ENCODE measurements at regions not wholly inside any gene's neighbourhood (a gene's known extent, or its start where the extent isn't known, plus 50 kb on each side); places are given as distances from the start of the nearest gene placed in this dataset.

- FAIRE-seq (no peak), DNase-seq (ENCODE audit: low read depth, low spot score) (no peak)
- Histone ChIP-seq H3K27ac (ENCODE audit: control insufficient read depth, insufficient read depth, low read length) (no peak overlapping the region), H4K20me1 (ENCODE audit: control insufficient read depth, extremely low read depth, insufficient read depth, low read length) (no peaks in the 10 kb centered on the region), H3K27me3 (ENCODE audit: control insufficient read depth, extremely low read depth, insufficient read depth, low read length) (peaks cover 4% of the 10 kb centered on the region), H3K9me1 (ENCODE audit: control insufficient read depth, extremely low read depth, insufficient read depth, low read length) (no peaks in the 10 kb centered on the region), H3K9ac (ENCODE audit: control insufficient read depth, extremely low read depth, insufficient read depth, low read length) (no peak overlapping the region), H2AFZ (ENCODE audit: control insufficient read depth, low read length) (no peak overlapping the region), H3K36me3 (ENCODE audit: control insufficient read depth in 2 of 2, extremely low read depth in 1 of 2, insufficient read depth in 2 of 2, low read length in 2 of 2) (no peaks in the 10 kb centered on the region), H3K79me2 (ENCODE audit: control insufficient read depth, insufficient read depth, low read length) (no peaks in the 10 kb centered on the region), H3K4me3 (ENCODE audit: control insufficient read depth in 2 of 3, extremely low read depth in 1 of 3, insufficient read depth in 2 of 3, low read depth in 1 of 3, low read length in 3 of 3) (no peak overlapping the region), H3K4me1 (ENCODE audit: control insufficient read depth, extremely low read depth, insufficient read depth, low read length) (no peaks in the 10 kb centered on the region), H3K4me2 (ENCODE audit: control insufficient read depth, extremely low read depth, insufficient read depth, low read depth, low read length) (no peak overlapping the region), H3K9me3 (ENCODE audit: control insufficient read depth, low read depth, low read length) (no peaks in the 10 kb centered on the region)
- dilution Hi-C loops (cut with MboI; ENCODE audit: extremely low pct_ligation_motif_present, low sequenced_read_pairs) = no loop called here
- TF ChIP-seq CTCF (optimal IDR thresholded peaks at IDR 0.05 in 1 of 3, IDR thresholded peaks at IDR 0.05 in 1 of 3, conservative IDR thresholded peaks at IDR 0.05 in 1 of 3; ENCODE audit: extremely low read depth in 1 of 3, insufficient read depth in 2 of 3, low read length in 3 of 3) = no peak
These were observed 130.2 kb upstream of the SLC6A14 start for GRCh38 chrX:116306218-116306617.

- FAIRE-seq = no peak
These were observed 119.0 kb upstream of the SLC6A14 start for GRCh38 chrX:116317409-116317808.

More at GRCh38 chrX:116317409-116317808, 119.0 kb upstream of the SLC6A14 start:
- Histone ChIP-seq H3K27ac (ENCODE audit: control insufficient read depth, insufficient read depth, low read length) (no peak overlapping the region), H2AFZ (ENCODE audit: control insufficient read depth, low read length) (no peak overlapping the region), H3K4me2 (ENCODE audit: control insufficient read depth, extremely low read depth, insufficient read depth, low read depth, low read length) (no peak overlapping the region), H3K79me2 (ENCODE audit: control insufficient read depth, insufficient read depth, low read length) (no peaks in the 10 kb centered on the region), H4K20me1 (ENCODE audit: control insufficient read depth, extremely low read depth, insufficient read depth, low read length) (no peaks in the 10 kb centered on the region), H3K4me1 (ENCODE audit: control insufficient read depth, extremely low read depth, insufficient read depth, low read length) (no peaks in the 10 kb centered on the region), H3K4me3 (ENCODE audit: control insufficient read depth in 2 of 3, extremely low read depth in 1 of 3, insufficient read depth in 2 of 3, low read depth in 1 of 3, low read length in 3 of 3) (no peak overlapping the region), H3K9me1 (ENCODE audit: control insufficient read depth, extremely low read depth, insufficient read depth, low read length) (no peaks in the 10 kb centered on the region), H3K27me3 (ENCODE audit: control insufficient read depth, extremely low read depth, insufficient read depth, low read length) (no peaks in the 10 kb centered on the region), H3K36me3 (ENCODE audit: control insufficient read depth in 2 of 2, extremely low read depth in 1 of 2, insufficient read depth in 2 of 2, low read length in 2 of 2) (no peaks in the 10 kb centered on the region), H3K9me3 (ENCODE audit: control insufficient read depth, low read depth, low read length) (no peaks in the 10 kb centered on the region), H3K9ac (ENCODE audit: control insufficient read depth, extremely low read depth, insufficient read depth, low read length) (no peak overlapping the region)
- TF ChIP-seq EZH2 (IDR thresholded peaks at IDR 0.05; ENCODE audit: low read length) = no peak
- TF ChIP-seq CTCF (optimal IDR thresholded peaks at IDR 0.05 in 1 of 3, IDR thresholded peaks at IDR 0.05 in 1 of 3, conservative IDR thresholded peaks at IDR 0.05 in 1 of 3; ENCODE audit: extremely low read depth in 1 of 3, insufficient read depth in 2 of 3, low read length in 3 of 3) = no peak
- no peak for DNase-seq (ENCODE audit: low read depth, low spot score)
- dilution Hi-C loops (cut with MboI; ENCODE audit: extremely low pct_ligation_motif_present, low sequenced_read_pairs) = no loop called here
